SW 1271 (cell line): ENCODE measurements at regions not wholly inside any gene's neighbourhood (a gene's known extent, or its start where the extent isn't known, plus 50 kb on each side); places are given as distances from the start of the nearest gene placed in this dataset.
"Not testable (repeated sequence)": the region's sequence is repeated elsewhere in the genome, so short reads cannot be mapped to it uniquely, and the experiment has no call there.

Source experiments
- DNase-seq, 2 experiments: peaks; one replicate each; lab custom pipeline; 2025; lab: John Stamatoyannopoulos, UW

GRCh38 chr12:131229426-131230339 lies 276.0 kb downstream of the ADGRD1 start:
- no peak for DNase-seq

GRCh38 chr12:131230340-131231031 lies 276.8 kb downstream of the ADGRD1 start:
- no peak for DNase-seq

- DNase-seq, result no peak
Observed at GRCh38 chr12:131231032-131231980, 277.6 kb downstream of the ADGRD1 start.

GRCh38 chr12:131232036-131232435 lies 278.3 kb downstream of the ADGRD1 start:
- no peak for DNase-seq

GRCh38 chr12:131232872-131233271 lies 279.2 kb downstream of the ADGRD1 start:
- not testable (repeated sequence) for DNase-seq

- not testable (repeated sequence) for DNase-seq
Observed at GRCh38 chr12:131233850-131234789, 280.4 kb downstream of the ADGRD1 start.

GRCh38 chr12:131234841-131235271 lies 281.1 kb downstream of the ADGRD1 start:
- DNase-seq, result not testable (repeated sequence)

GRCh38 chr12:131235871-131236271 lies 282.2 kb downstream of the ADGRD1 start:
- DNase-seq, result no peak

GRCh38 chr12:131239384-131240094 lies 285.8 kb downstream of the ADGRD1 start:
- DNase-seq, result no peak

- DNase-seq, result no peak
Observed at GRCh38 chr12:131241517-131241916, 287.8 kb downstream of the ADGRD1 start.

GRCh38 chr12:131242741-131243496 lies 289.2 kb downstream of the ADGRD1 start:
- peak; percentile 44 to 53 for DNase-seq

- DNase-seq, result not testable (repeated sequence)
Observed at GRCh38 chr12:131244157-131244688, 290.5 kb downstream of the ADGRD1 start.

GRCh38 chr12:131245161-131245560 lies 291.5 kb downstream of the ADGRD1 start:
- not testable (repeated sequence) for DNase-seq

GRCh38 chr12:131245564-131246355 lies 292.1 kb downstream of the ADGRD1 start:
- no peak for DNase-seq

- not testable (repeated sequence) for DNase-seq
Observed at GRCh38 chr12:131247026-131247725, 293.5 kb downstream of the ADGRD1 start.

- DNase-seq, result not testable (repeated sequence)
Observed at GRCh38 chr12:131247875-131248274, 294.2 kb downstream of the ADGRD1 start.

GRCh38 chr12:131249246-131250027 lies 295.7 kb downstream of the ADGRD1 start:
- DNase-seq, result no peak
